HEK293 (cell line): ENCODE measurements at regions not wholly inside any gene's neighbourhood (a gene's known extent, or its start where the extent isn't known, plus 50 kb on each side); places are given as distances from the start of the nearest gene placed in this dataset.

Experiments used
- HOXC10 ChIP-seq: sonication (generic); formaldehyde crosslinking; IDR thresholded peaks from 2 replicates; pipeline ENCODE4 v1.8.1; 2023; ENCODE audit warnings: mild to moderate bottlenecking, missing genetic modification reagents
- ZXDB ChIP-seq: fragments of 450-650 bp; formaldehyde crosslinking; IDR thresholded peaks from 2 replicates; pipeline ENCODE4 v1.5.1; 2016; ENCODE audit warnings: missing biosample characterization, missing genetic modification characterization
- TF ChIP-seq, protein P1 (sequence below): IDR thresholded peaks from 2 replicates; pipeline ENCODE4 v1.6.1; 2011; ENCODE audit warnings: mild to moderate bottlenecking, low read depth, low read length, borderline replicate concordance
- TF ChIP-seq, protein P2 (sequence below): fragments of 450-650 bp; formaldehyde crosslinking; IDR thresholded peaks from 2 replicates; pipeline ENCODE4 v1.5.1; 2016; ENCODE audit warnings: missing biosample characterization, missing genetic modification characterization

DNA sequence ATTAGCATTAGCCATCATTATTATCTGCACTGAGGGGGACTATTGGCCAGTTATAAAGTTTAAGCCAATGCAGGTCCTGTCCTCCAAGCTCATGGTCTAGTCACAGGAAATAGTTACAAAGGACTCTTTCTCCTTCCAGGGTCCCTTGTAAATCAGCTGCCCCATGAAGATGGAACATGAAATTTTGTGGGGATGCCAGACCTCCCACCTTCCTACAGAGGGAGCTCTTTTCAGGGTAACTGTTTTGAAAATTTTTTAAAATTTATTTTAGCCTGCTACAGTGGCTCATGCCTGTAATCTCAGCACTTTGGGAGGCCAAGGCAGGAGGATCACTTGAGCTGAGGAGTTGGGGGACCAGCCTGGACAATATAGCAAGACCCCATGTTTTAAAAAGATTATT, 124.4 kb upstream of the SLC34A2 start:
- TF ChIP-seq, protein P1, sequence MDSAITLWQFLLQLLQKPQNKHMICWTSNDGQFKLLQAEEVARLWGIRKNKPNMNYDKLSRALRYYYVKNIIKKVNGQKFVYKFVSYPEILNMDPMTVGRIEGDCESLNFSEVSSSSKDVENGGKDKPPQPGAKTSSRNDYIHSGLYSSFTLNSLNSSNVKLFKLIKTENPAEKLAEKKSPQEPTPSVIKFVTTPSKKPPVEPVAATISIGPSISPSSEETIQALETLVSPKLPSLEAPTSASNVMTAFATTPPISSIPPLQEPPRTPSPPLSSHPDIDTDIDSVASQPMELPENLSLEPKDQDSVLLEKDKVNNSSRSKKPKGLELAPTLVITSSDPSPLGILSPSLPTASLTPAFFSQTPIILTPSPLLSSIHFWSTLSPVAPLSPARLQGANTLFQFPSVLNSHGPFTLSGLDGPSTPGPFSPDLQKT, result no peak
- TF ChIP-seq, protein P2, sequence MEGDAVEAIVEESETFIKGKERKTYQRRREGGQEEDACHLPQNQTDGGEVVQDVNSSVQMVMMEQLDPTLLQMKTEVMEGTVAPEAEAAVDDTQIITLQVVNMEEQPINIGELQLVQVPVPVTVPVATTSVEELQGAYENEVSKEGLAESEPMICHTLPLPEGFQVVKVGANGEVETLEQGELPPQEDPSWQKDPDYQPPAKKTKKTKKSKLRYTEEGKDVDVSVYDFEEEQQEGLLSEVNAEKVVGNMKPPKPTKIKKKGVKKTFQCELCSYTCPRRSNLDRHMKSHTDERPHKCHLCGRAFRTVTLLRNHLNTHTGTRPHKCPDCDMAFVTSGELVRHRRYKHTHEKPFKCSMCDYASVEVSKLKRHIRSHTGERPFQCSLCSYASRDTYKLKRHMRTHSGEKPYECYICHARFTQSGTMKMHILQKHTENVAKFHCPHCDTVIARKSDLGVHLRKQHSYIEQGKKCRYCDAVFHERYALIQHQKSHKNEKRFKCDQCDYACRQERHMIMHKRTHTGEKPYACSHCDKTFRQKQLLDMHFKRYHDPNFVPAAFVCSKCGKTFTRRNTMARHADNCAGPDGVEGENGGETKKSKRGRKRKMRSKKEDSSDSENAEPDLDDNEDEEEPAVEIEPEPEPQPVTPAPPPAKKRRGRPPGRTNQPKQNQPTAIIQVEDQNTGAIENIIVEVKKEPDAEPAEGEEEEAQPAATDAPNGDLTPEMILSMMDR (tag by site-specific recombination), result no peak
- TF ChIP-seq ZXDB (tag by site-specific recombination), result no peak
- no peak for TF ChIP-seq HOXC10 (CRISPR knock-in tag)
